ENCODE measurements at regions not wholly inside any gene's neighbourhood (a gene's known extent, or its start where the extent isn't known, plus 50 kb on each side); places are given as distances from the start of the nearest gene placed in this dataset.

DNA sequence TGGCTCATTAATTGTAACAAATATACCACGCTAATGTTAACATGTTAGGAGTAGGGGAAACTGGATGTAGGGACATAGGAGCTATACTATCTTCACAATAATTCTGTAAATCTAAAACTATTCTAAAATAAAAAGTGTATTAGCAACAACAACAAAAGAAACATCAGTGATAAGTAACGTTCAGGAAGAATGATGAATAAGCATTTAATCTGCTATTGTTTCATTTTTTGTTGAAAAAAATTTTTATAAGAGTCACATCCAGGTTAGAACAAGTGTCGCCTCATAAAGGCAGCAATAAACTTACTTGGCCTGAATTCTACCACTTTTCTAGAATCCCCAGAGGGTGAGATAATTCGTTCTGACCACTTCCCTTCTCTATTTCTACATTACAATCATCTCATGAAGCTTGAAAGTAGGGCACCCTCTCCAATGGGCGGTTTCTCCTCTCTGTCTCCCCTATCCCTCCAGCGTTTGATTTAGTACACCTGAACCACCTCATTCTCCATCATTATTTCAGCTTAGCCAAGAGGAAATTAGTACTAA, 253.1 kb upstream of the IPO5 start:
- no peaks in the 10 kb centered on the region for H3K4me1 ChIP-seq (ENCODE audit: control insufficient read depth, insufficient read depth, low read length)
- H3K9me3 ChIP-seq (ENCODE audit: control insufficient read depth, low read length), result no peaks in the 10 kb centered on the region
- no peaks in the 10 kb centered on the region for H3K27me3 ChIP-seq (ENCODE audit: control insufficient read depth, insufficient read depth, low read length)
- no peak overlapping the region for H3K9ac ChIP-seq (ENCODE audit: low read length)
- no peaks in the 10 kb centered on the region for H3K36me3 ChIP-seq (ENCODE audit: control insufficient read depth, insufficient read depth, low read length)
- H3K4me3 ChIP-seq (ENCODE audit: low read length), result no peak overlapping the region

- no peaks in the 10 kb centered on the region for H3K9me3 ChIP-seq (ENCODE audit: control insufficient read depth, low read length)
- no peaks in the 10 kb centered on the region for H3K27me3 ChIP-seq (ENCODE audit: control insufficient read depth, insufficient read depth, low read length)
- no peak overlapping the region for H3K4me3 ChIP-seq (ENCODE audit: low read length)
- no peaks in the 10 kb centered on the region for H3K36me3 ChIP-seq (ENCODE audit: control insufficient read depth, insufficient read depth, low read length)
- H3K4me1 ChIP-seq (ENCODE audit: control insufficient read depth, insufficient read depth, low read length), result no peaks in the 10 kb centered on the region
- H3K9ac ChIP-seq (ENCODE audit: low read length), result no peak overlapping the region
These were observed 250.9 kb upstream of the IPO5 start for GRCh38 chr13:97702614-97703013.

- no peak overlapping the region for H3K9ac ChIP-seq (ENCODE audit: low read length)
- H3K36me3 ChIP-seq (ENCODE audit: control insufficient read depth, insufficient read depth, low read length), result no peaks in the 10 kb centered on the region
- H3K4me1 ChIP-seq (ENCODE audit: control insufficient read depth, insufficient read depth, low read length), result no peaks in the 10 kb centered on the region
- no peaks in the 10 kb centered on the region for H3K9me3 ChIP-seq (ENCODE audit: control insufficient read depth, low read length)
- no peak overlapping the region for H3K4me3 ChIP-seq (ENCODE audit: low read length)
- no peaks in the 10 kb centered on the region for H3K27me3 ChIP-seq (ENCODE audit: control insufficient read depth, insufficient read depth, low read length)
These were observed 242.7 kb upstream of the IPO5 start for GRCh38 chr13:97710797-97711196.

GRCh38 chr13:97712770-97713169, 240.7 kb upstream of the IPO5 start:
- no peaks in the 10 kb centered on the region for H3K9me3 ChIP-seq (ENCODE audit: control insufficient read depth, low read length)
- no peak overlapping the region for H3K4me3 ChIP-seq (ENCODE audit: low read length)
- H3K4me1 ChIP-seq (ENCODE audit: control insufficient read depth, insufficient read depth, low read length), result no peaks in the 10 kb centered on the region
- no peaks in the 10 kb centered on the region for H3K27me3 ChIP-seq (ENCODE audit: control insufficient read depth, insufficient read depth, low read length)
- H3K9ac ChIP-seq (ENCODE audit: low read length), result no peak overlapping the region
- no peaks in the 10 kb centered on the region for H3K36me3 ChIP-seq (ENCODE audit: control insufficient read depth, insufficient read depth, low read length)

DNA sequence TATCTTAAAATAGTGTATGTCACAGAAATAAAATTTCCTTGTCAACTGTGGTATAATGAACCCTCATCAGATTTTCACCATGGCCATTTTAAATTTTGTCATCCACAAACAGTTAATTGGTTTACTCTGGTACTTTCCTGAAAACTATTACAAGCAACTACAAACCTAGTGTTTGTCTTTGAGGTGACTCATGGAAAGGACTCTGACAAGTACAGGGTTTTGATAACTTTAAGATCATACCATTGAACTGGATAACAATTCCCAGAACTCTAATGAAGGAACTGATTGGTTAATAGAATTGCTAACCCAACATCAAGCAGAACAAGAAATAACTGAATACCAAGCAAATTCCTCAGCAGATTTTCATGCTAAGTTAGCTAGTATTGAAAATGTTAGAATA, 237.7 kb upstream of the IPO5 start:
- Histone ChIP-seq H3K36me3 (ENCODE audit: control insufficient read depth, insufficient read depth, low read length) (no peaks in the 10 kb centered on the region), H3K27me3 (ENCODE audit: control insufficient read depth, insufficient read depth, low read length) (no peaks in the 10 kb centered on the region), H3K9me3 (ENCODE audit: control insufficient read depth, low read length) (no peaks in the 10 kb centered on the region), H3K4me1 (ENCODE audit: control insufficient read depth, insufficient read depth, low read length) (no peaks in the 10 kb centered on the region), H3K9ac (ENCODE audit: low read length) (no peak overlapping the region), H3K4me3 (ENCODE audit: low read length) (no peak overlapping the region)

DNA sequence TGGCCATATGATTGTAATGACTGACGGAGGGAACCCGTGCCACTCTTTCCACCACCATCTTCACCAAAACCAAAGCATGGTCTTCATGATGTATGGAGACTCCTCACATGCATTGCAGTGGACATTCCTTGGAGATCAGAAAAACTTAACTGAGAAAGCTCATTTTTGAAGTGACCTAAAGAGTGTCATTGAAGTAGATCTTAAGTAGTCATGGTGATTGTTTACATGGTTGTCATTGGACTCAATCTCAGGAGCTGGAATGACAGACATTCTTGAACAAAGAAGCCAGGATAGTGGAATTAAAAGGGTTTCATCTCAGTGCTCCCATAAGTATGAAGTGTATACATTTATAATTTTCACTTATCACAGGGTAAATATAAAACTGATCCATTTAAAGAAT, 236.7 kb upstream of the IPO5 start:
- Histone ChIP-seq H3K9ac (ENCODE audit: low read length) (no peak overlapping the region), H3K9me3 (ENCODE audit: control insufficient read depth, low read length) (no peaks in the 10 kb centered on the region), H3K36me3 (ENCODE audit: control insufficient read depth, insufficient read depth, low read length) (no peaks in the 10 kb centered on the region), H3K4me3 (ENCODE audit: low read length) (no peak overlapping the region), H3K27me3 (ENCODE audit: control insufficient read depth, insufficient read depth, low read length) (no peaks in the 10 kb centered on the region), H3K4me1 (ENCODE audit: control insufficient read depth, insufficient read depth, low read length) (no peaks in the 10 kb centered on the region)

DNA sequence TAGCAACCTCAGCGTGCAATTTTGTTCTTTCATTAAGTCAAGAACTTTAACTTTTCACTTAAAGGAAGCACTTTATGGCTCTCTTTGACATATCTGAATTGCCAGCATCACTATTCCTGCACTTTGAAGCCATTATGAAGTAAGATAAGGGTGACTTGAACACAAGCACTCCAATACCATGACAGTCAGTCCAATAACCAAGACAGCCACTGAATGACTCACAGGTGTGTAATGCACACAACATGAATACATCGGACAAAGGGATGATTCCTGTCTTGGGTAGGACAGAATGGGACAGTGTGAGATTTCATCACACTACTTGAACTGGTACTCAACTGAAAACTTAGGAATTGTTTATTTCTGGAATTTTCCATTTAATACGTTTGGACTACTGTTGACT, 233.7 kb upstream of the IPO5 start:
- no peaks in the 10 kb centered on the region for H3K36me3 ChIP-seq (ENCODE audit: control insufficient read depth, insufficient read depth, low read length)
- no peaks in the 10 kb centered on the region for H3K4me1 ChIP-seq (ENCODE audit: control insufficient read depth, insufficient read depth, low read length)
- no peak overlapping the region for H3K9ac ChIP-seq (ENCODE audit: low read length)
- H3K27me3 ChIP-seq (ENCODE audit: control insufficient read depth, insufficient read depth, low read length), result no peaks in the 10 kb centered on the region
- H3K4me3 ChIP-seq (ENCODE audit: low read length), result no peak overlapping the region
- no peaks in the 10 kb centered on the region for H3K9me3 ChIP-seq (ENCODE audit: control insufficient read depth, low read length)

DNA sequence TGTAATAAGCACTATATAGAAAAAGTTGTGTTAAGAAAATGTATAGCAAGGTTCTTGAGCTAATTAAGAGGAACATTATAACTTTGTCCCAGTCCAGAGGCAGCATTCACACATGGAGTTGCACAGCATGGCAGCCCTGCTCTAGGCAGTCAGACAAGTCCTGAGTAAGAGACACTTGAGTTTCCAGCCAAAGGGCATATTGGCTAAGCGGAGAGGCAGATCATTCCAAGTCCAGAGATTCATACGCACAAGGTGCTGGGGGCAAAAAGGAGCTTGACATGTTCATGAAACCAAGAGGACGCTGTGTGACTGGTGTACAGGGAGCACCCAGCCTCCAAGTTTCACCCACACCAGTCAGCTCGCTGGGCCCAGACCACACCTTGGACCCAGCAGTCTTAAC, 232.6 kb upstream of the IPO5 start:
- Histone ChIP-seq H3K9ac (ENCODE audit: low read length) (no peak overlapping the region), H3K4me3 (ENCODE audit: low read length) (no peak overlapping the region), H3K4me1 (ENCODE audit: control insufficient read depth, insufficient read depth, low read length) (no peaks in the 10 kb centered on the region), H3K36me3 (ENCODE audit: control insufficient read depth, insufficient read depth, low read length) (no peaks in the 10 kb centered on the region), H3K27me3 (ENCODE audit: control insufficient read depth, insufficient read depth, low read length) (no peaks in the 10 kb centered on the region), H3K9me3 (ENCODE audit: control insufficient read depth, low read length) (no peaks in the 10 kb centered on the region)

GRCh38 chr13:97723655-97724054, 229.8 kb upstream of the IPO5 start:
- Histone ChIP-seq H3K27me3 (ENCODE audit: control insufficient read depth, insufficient read depth, low read length) (no peaks in the 10 kb centered on the region), H3K9me3 (ENCODE audit: control insufficient read depth, low read length) (no peaks in the 10 kb centered on the region), H3K4me3 (ENCODE audit: low read length) (no peak overlapping the region), H3K36me3 (ENCODE audit: control insufficient read depth, insufficient read depth, low read length) (no peaks in the 10 kb centered on the region), H3K9ac (ENCODE audit: low read length) (no peak overlapping the region), H3K4me1 (ENCODE audit: control insufficient read depth, insufficient read depth, low read length) (no peaks in the 10 kb centered on the region)

GRCh38 chr13:97724450-97724849, 229.0 kb upstream of the IPO5 start:
- no peak overlapping the region for H3K4me3 ChIP-seq (ENCODE audit: low read length)
- no peaks in the 10 kb centered on the region for H3K4me1 ChIP-seq (ENCODE audit: control insufficient read depth, insufficient read depth, low read length)
- no peaks in the 10 kb centered on the region for H3K27me3 ChIP-seq (ENCODE audit: control insufficient read depth, insufficient read depth, low read length)
- no peaks in the 10 kb centered on the region for H3K9me3 ChIP-seq (ENCODE audit: control insufficient read depth, low read length)
- H3K36me3 ChIP-seq (ENCODE audit: control insufficient read depth, insufficient read depth, low read length), result no peaks in the 10 kb centered on the region
- H3K9ac ChIP-seq (ENCODE audit: low read length), result no peak overlapping the region

GRCh38 chr13:97726664-97727280, 226.7 kb upstream of the IPO5 start:
- no peaks in the 10 kb centered on the region for H3K27me3 ChIP-seq (ENCODE audit: control insufficient read depth, insufficient read depth, low read length)
- H3K36me3 ChIP-seq (ENCODE audit: control insufficient read depth, insufficient read depth, low read length), result no peaks in the 10 kb centered on the region
- no peaks in the 10 kb centered on the region for H3K4me1 ChIP-seq (ENCODE audit: control insufficient read depth, insufficient read depth, low read length)
- no peak overlapping the region for H3K4me3 ChIP-seq (ENCODE audit: low read length)
- no peak overlapping the region for H3K9ac ChIP-seq (ENCODE audit: low read length)
- H3K9me3 ChIP-seq (ENCODE audit: control insufficient read depth, low read length), result no peaks in the 10 kb centered on the region

- no peaks in the 10 kb centered on the region for H3K4me1 ChIP-seq (ENCODE audit: control insufficient read depth, insufficient read depth, low read length)
- no peaks in the 10 kb centered on the region for H3K27me3 ChIP-seq (ENCODE audit: control insufficient read depth, insufficient read depth, low read length)
- no peaks in the 10 kb centered on the region for H3K9me3 ChIP-seq (ENCODE audit: control insufficient read depth, low read length)
- H3K9ac ChIP-seq (ENCODE audit: low read length), result no peak overlapping the region
- no peaks in the 10 kb centered on the region for H3K36me3 ChIP-seq (ENCODE audit: control insufficient read depth, insufficient read depth, low read length)
- H3K4me3 ChIP-seq (ENCODE audit: low read length), result no peak overlapping the region
These were observed 225.5 kb upstream of the IPO5 start for GRCh38 chr13:97727991-97728390.

DNA sequence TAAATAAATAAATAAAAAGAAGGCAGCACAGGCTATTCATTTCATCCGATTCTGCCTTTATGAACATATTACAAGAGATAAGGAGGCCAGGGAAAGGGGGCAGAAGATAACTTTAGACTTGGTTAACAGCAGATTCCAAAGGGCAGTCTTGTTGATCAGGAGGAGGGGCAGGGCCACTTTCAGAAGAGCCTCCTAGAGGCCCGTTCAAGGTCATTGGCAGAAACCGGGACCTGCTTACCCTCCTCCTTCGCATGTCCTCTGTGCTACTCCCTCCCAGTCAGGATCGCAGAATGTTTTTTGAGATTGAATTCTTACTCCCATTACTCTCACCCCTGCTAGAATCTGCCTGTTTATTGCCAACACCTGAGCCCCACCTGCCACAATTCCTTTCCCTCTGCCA, 217.0 kb upstream of the IPO5 start:
- Histone ChIP-seq H3K9me3 (ENCODE audit: control insufficient read depth, low read length) (no peaks in the 10 kb centered on the region), H3K4me3 (ENCODE audit: low read length) (no peak overlapping the region), H3K27me3 (ENCODE audit: control insufficient read depth, insufficient read depth, low read length) (no peaks in the 10 kb centered on the region), H3K4me1 (ENCODE audit: control insufficient read depth, insufficient read depth, low read length) (no peaks in the 10 kb centered on the region), H3K36me3 (ENCODE audit: control insufficient read depth, insufficient read depth, low read length) (no peaks in the 10 kb centered on the region), H3K9ac (ENCODE audit: low read length) (no peak overlapping the region)

All from mucosa of stomach (tissue), 1 donor.